ENCODE measurements at regions not wholly inside any gene's neighbourhood (a gene's known extent, or its start where the extent isn't known, plus 50 kb on each side); places are given as distances from the start of the nearest gene placed in this dataset.
"Not testable (repeated sequence)": the region's sequence is repeated elsewhere in the genome, so short reads cannot be mapped to it uniquely, and the experiment has no call there.

GRCh38 chr13:84697591-84697990, 815.3 kb upstream of the SLITRK1 start:
- not testable (repeated sequence) for DNase-seq

- no peak for DNase-seq
Measured at GRCh38 chr13:84686973-84687372, 804.7 kb upstream of the SLITRK1 start.

- DNase-seq: no peak
Measured at GRCh38 chr13:84686458-84686857, 804.2 kb upstream of the SLITRK1 start.

- no peak for DNase-seq
Measured at GRCh38 chr13:84684804-84685203, 802.5 kb upstream of the SLITRK1 start.

GRCh38 chr13:84684048-84684662, 801.9 kb upstream of the SLITRK1 start:
- DNase-seq: no peak

- DNase-seq: no peak
Measured at GRCh38 chr13:84683448-84683847, 801.2 kb upstream of the SLITRK1 start.

- no peak for DNase-seq
Measured at GRCh38 chr13:84677836-84678235, 795.6 kb upstream of the SLITRK1 start.

- no peak for DNase-seq
Measured at GRCh38 chr13:84672616-84673015, 790.3 kb upstream of the SLITRK1 start.

- no peak for DNase-seq
Measured at GRCh38 chr13:84670245-84670644, 788.0 kb upstream of the SLITRK1 start.

GRCh38 chr13:84668637-84669036, 786.4 kb upstream of the SLITRK1 start:
- DNase-seq: no peak

GRCh38 chr13:84662491-84662890, 780.2 kb upstream of the SLITRK1 start:
- DNase-seq: no peak

- DNase-seq: no peak
Measured at GRCh38 chr13:84661718-84662117, 779.4 kb upstream of the SLITRK1 start.

- no peak for DNase-seq
Measured at GRCh38 chr13:84659359-84659661, 777.0 kb upstream of the SLITRK1 start.

GRCh38 chr13:84658491-84659358, 776.5 kb upstream of the SLITRK1 start:
- no peak for DNase-seq

- DNase-seq: no peak
Measured at GRCh38 chr13:84655677-84656076, 773.4 kb upstream of the SLITRK1 start.

- DNase-seq: no peak
Measured at GRCh38 chr13:84654654-84655275, 772.5 kb upstream of the SLITRK1 start.

GRCh38 chr13:84653915-84654534, 771.8 kb upstream of the SLITRK1 start:
- no peak for DNase-seq

GRCh38 chr13:84651705-84652104, 769.4 kb upstream of the SLITRK1 start:
- no peak for DNase-seq

- DNase-seq: no peak
Measured at GRCh38 chr13:84651288-84651687, 769.0 kb upstream of the SLITRK1 start.

GRCh38 chr13:84649853-84650252, 767.6 kb upstream of the SLITRK1 start:
- no peak for DNase-seq

GRCh38 chr13:84648069-84648640, 765.9 kb upstream of the SLITRK1 start:
- DNase-seq: no peak

- no peak for DNase-seq
Measured at GRCh38 chr13:84646957-84647356, 764.7 kb upstream of the SLITRK1 start.

Measured in CD4-positive, alpha-beta T cell treated with Interferon gamma for 1 hour (primary cell).